ENCODE measurements at regions not wholly inside any gene's neighbourhood (a gene's known extent, or its start where the extent isn't known, plus 50 kb on each side); places are given as distances from the start of the nearest gene placed in this dataset.

DNA sequence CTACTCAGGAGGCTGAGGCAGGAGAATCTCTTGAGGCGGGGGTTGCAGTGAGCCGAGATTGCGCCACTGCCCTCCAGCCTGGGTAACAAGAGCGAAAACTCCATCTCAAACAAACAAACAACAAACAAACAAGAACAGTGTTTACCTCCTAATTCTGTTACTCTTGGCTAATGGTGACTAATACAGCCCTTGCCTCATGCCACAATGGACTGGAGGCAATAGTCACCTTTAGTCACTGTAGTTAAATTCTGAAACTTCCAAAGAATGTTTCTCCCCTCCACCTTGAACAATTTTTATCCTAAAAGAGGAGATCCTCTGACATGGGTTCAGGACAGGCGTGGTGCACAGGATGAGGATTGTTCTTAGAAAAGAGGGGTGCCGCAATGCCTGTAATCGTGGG is 241.2 kb upstream of the CTSO start:
- TF ChIP-seq, protein P1, sequence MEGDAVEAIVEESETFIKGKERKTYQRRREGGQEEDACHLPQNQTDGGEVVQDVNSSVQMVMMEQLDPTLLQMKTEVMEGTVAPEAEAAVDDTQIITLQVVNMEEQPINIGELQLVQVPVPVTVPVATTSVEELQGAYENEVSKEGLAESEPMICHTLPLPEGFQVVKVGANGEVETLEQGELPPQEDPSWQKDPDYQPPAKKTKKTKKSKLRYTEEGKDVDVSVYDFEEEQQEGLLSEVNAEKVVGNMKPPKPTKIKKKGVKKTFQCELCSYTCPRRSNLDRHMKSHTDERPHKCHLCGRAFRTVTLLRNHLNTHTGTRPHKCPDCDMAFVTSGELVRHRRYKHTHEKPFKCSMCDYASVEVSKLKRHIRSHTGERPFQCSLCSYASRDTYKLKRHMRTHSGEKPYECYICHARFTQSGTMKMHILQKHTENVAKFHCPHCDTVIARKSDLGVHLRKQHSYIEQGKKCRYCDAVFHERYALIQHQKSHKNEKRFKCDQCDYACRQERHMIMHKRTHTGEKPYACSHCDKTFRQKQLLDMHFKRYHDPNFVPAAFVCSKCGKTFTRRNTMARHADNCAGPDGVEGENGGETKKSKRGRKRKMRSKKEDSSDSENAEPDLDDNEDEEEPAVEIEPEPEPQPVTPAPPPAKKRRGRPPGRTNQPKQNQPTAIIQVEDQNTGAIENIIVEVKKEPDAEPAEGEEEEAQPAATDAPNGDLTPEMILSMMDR (IDR thresholded peaks at IDR 0.05; ENCODE audit: borderline replicate concordance, control extremely low read depth, extremely low read depth, insufficient read depth, missing control alignments) = no peak
- in situ Hi-C loops (cut with MboI; ENCODE audit: low sequenced_read_pairs, unreplicated experiment) = no loop called here
- DNase-seq (ENCODE audit: low spot score) = no peak

DNA sequence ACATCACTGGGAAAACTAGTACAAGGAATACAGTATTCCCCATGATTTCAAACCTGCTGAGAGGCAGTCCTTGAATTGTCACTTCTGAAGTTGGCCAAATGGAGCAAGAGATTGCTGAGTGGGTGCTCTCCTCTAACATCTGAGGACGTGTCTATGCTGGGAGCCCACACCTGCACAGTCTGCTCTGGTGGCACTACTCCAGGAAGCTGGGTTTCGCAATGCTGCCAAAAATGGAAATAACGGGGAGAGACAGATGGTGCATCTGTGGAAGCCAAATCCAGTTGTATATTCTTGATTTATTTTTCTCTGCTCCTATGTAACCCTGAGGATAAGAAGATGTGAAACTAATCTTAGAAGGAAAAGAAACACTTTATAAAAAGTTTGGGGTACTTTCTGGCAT is 240.1 kb upstream of the CTSO start:
- TF ChIP-seq, protein P1 (IDR thresholded peaks at IDR 0.05; ENCODE audit: borderline replicate concordance, control extremely low read depth, extremely low read depth, insufficient read depth, missing control alignments) = no peak
- no peak for DNase-seq (ENCODE audit: low spot score)
- in situ Hi-C loops (cut with MboI; ENCODE audit: low sequenced_read_pairs, unreplicated experiment) = no loop called here

DNA sequence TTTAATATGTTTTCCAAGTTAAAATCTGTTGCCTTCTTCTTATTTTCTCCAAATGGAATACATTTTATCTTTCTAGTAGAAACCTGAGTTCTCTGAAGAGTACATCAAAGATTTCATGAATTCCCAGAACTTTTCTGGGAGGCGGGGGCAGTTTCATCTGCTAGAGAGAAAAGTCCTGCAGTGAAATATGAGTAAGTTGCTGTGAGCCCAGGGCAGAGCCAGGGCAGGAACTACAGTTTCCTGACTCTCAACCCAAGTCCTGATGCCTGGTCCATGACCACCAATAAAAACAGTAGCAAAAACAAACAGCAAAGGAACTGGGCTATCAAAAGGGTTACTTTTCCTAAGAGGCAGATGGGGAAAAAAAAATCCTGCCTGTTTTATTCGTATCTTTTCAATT is 239.4 kb upstream of the CTSO start:
- TF ChIP-seq, protein P1 (IDR thresholded peaks at IDR 0.05; ENCODE audit: borderline replicate concordance, control extremely low read depth, extremely low read depth, insufficient read depth, missing control alignments) = no peak
- in situ Hi-C loops (cut with MboI; ENCODE audit: low sequenced_read_pairs, unreplicated experiment) = no loop called here
- no peak for DNase-seq (ENCODE audit: low spot score)

DNA sequence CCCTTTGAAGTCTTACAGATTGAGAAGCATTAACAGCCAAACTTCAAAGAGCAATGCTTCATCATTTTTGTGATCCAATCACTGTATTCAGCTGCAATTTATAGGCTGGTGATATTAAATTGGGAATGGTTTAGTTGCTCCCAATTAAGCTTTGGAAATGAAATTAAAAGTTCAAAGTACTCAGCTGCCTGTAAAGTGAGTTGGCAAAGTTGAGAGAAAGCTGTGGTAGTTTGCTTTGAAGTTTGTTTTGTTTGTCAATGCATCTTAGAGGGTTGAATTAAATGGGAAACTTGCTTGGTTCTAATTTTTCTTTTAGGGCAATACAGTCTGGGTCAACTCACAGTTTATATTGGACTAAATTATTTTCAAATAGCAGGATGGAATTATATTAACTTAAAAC is 238.4 kb upstream of the CTSO start:
- TF ChIP-seq, protein P1 (IDR thresholded peaks at IDR 0.05; ENCODE audit: borderline replicate concordance, control extremely low read depth, extremely low read depth, insufficient read depth, missing control alignments) = no peak
- DNase-seq (ENCODE audit: low spot score) = no peak
- in situ Hi-C loops (cut with MboI; ENCODE audit: low sequenced_read_pairs, unreplicated experiment) = no loop called here

DNA sequence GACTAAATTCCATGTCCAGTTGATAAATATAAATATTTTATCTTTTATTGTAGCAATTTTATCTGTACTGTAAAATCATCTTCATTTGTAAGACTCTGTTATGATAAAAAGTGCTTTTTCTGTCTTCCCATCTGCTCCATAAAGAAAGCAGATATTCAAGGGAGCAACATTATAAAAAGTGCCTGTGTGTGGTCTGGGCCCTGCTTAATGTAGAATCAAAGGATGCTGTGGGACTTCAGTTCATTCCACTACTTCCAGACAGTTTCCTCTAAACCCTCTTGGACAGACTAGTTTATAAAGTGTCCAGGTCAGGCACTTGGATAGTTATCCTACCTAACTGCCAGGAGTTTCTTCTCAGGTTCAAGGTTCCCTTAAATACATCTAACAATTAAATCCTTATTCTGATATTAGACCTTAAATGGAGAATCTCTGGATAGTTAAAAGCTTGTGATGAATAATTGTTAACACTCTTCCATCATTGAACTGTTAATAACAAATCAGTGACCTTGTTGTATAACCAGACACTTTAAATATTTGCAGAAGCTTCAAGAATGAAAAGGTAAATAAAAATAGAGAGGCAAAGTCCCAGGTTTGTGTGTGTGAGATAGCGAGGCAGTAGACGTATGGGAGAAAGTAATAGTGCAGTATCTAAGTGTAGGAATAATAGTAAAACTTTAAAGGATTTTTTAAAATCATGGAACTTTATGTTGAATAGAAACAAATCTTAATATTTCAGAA is 237.5 kb upstream of the CTSO start:
- DNase-seq (ENCODE audit: low spot score) = no peak
- TF ChIP-seq, protein P1 (IDR thresholded peaks at IDR 0.05; ENCODE audit: borderline replicate concordance, control extremely low read depth, extremely low read depth, insufficient read depth, missing control alignments) = no peak
- in situ Hi-C loops (cut with MboI; ENCODE audit: low sequenced_read_pairs, unreplicated experiment) = no loop called here

DNA sequence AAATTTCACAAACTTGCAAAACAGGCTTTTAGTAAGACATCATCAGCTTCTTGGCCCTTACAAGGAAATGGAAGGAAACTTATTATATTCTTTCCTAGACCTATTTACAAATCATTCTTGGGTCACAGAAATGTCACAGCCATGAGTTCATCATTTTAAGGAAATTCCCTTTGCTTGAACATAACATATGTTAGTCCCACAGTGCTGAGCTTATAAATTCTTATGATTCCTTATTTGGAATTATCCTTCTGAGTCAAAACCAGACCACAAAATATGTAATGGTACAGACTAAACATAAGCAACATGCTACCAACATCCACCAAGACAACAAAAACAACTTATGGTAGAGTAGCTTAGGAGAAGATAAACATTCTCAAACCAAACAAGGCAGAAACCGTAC is 236.9 kb upstream of the CTSO start:
- DNase-seq (ENCODE audit: low spot score) = no peak
- TF ChIP-seq, protein P1 (IDR thresholded peaks at IDR 0.05; ENCODE audit: borderline replicate concordance, control extremely low read depth, extremely low read depth, insufficient read depth, missing control alignments) = no peak
- in situ Hi-C loops (cut with MboI; ENCODE audit: low sequenced_read_pairs, unreplicated experiment) = no loop called here
